Fibroblast of lung (primary cell): ENCODE measurements at regions not wholly inside any gene's neighbourhood (a gene's known extent, or its start where the extent isn't known, plus 50 kb on each side); places are given as distances from the start of the nearest gene placed in this dataset.
A peak's percentile ranks its signal among the peaks of the same experiment; 100 is the strongest.

Experiments
- DNase-seq, 2 donors: peaks; one replicate each; pipeline versions ENCODE4 v3.0.0 to v3.0.0-alpha.2; 2010; ENCODE audit warnings: low read depth in 2 of 2
- H2AFZ ChIP-seq: 2 replicates; pipeline ENCODE4 v1.5.1; 2012; ENCODE audit warnings: low read length, control low read depth, inconsistent platforms
- H3K27ac ChIP-seq: 2 replicates; pipeline ENCODE4 v1.5.1; 2011; ENCODE audit warnings: low read length, control low read depth; ENCODE audit not compliant: insufficient read depth
- H3K27me3 ChIP-seq: 2 replicates; pipeline ENCODE4 v1.5.1; 2011; ENCODE audit warnings: mild to moderate bottlenecking, low read length; ENCODE audit not compliant: control insufficient read depth, insufficient read depth
- H3K36me3 ChIP-seq: 2 replicates; pipeline ENCODE4 v1.5.1; 2011; ENCODE audit warnings: low read length; ENCODE audit not compliant: control insufficient read depth, insufficient read depth
- H3K4me1 ChIP-seq: 2 replicates; pipeline ENCODE4 v1.5.1; 2011; ENCODE audit warnings: low read length; ENCODE audit not compliant: control insufficient read depth, insufficient read depth; ENCODE audit errors: extremely low read depth
- H3K4me2 ChIP-seq: 2 replicates; pipeline ENCODE4 v1.5.1; 2011; ENCODE audit warnings: low read length, control low read depth; ENCODE audit not compliant: insufficient read depth; ENCODE audit errors: extremely low read depth
- H3K4me3 ChIP-seq, 4 experiments: fragments of 200-600 bp in 1 of 4; sonication (generic) in 1 of 4; replicated peaks in 1 of 4; 2 replicates each; pipeline ENCODE4 v1.5.1; 2011 to 2016; ENCODE audit warnings: low read length in 4 of 4, low read depth in 3 of 4, mild to moderate bottlenecking in 3 of 4, control low read depth in 2 of 4, inconsistent platforms in 1 of 4, mixed read lengths in 1 of 4; ENCODE audit not compliant: insufficient read depth in 1 of 4; ENCODE audit errors: control extremely low read depth in 1 of 4
- H3K79me2 ChIP-seq: 2 replicates; pipeline ENCODE4 v1.5.1; 2012; ENCODE audit warnings: mild to moderate bottlenecking, low read length, inconsistent platforms; ENCODE audit not compliant: control insufficient read depth, insufficient read depth
- H3K9ac ChIP-seq: 2 replicates; pipeline ENCODE4 v1.5.1; 2011; ENCODE audit warnings: mild to moderate bottlenecking, low read length, control low read depth; ENCODE audit not compliant: insufficient read depth
- H3K9me3 ChIP-seq: 2 replicates; pipeline ENCODE4 v1.5.1; 2012; ENCODE audit warnings: low read depth, low read length; ENCODE audit not compliant: control insufficient read depth, insufficient read depth
- H4K20me1 ChIP-seq: 2 replicates; pipeline ENCODE4 v1.5.1; 2011; ENCODE audit warnings: low read length; ENCODE audit not compliant: control insufficient read depth, insufficient read depth; ENCODE audit errors: extremely low read depth
- CTCF ChIP-seq, 2 donors: IDR thresholded peaks in 1 of 2; conservative IDR thresholded peaks in 1 of 2; 1 replicate in 1 of 2; 2 replicates in 1 of 2; pipeline ENCODE4 v1.5.1; 2011 to 2012; ENCODE audit warnings: low read length in 2 of 2, control low read depth in 1 of 2, inconsistent platforms in 1 of 2, low read depth in 1 of 2, mild to moderate bottlenecking in 1 of 2
- EZH2 ChIP-seq: IDR thresholded peaks from 2 replicates; pipeline ENCODE4 v1.5.1; 2012; ENCODE audit warnings: low read length, control low read depth, mild to moderate bottlenecking; ENCODE audit errors: missing control alignments

DNA sequence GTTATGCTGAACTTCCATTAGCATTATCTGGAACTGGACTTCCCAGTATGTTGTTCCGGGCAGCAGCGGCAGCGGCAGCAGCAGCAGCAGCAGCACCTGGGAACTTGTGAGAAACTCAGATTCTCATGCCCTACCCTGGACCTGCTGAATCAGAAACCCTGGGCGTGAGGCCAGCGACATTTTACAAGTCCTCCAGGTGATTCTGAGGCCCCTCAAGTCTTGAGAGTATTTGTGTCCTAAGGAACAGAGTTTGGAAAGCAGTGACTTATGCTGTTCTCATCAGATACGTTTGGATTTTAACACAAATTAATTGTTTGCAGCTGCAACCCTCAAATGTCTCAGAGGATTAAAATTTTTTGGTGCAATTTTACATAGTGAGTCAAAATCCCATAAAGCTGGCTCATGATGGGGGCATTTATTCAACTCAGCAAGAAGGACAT lies 157.2 kb upstream of the KAZN start:
- Histone ChIP-seq H3K9me3 (no peaks in the 10 kb centered on the region), H3K36me3 (no peaks in the 10 kb centered on the region), H3K9ac (no peak overlapping the region), H3K27ac (peak overlapping the region; percentile 64), H3K4me1 (peaks cover 15% of the 10 kb centered on the region), H4K20me1 (no peaks in the 10 kb centered on the region), H3K4me3 (no peak overlapping the region), H3K4me2 (no peak overlapping the region), H2AFZ (no peak overlapping the region), H3K27me3 (no peaks in the 10 kb centered on the region), H3K79me2 (no peaks in the 10 kb centered on the region)
- TF ChIP-seq CTCF (conservative IDR thresholded peaks at IDR 0.05 in 1 of 2, IDR thresholded peaks at IDR 0.05 in 1 of 2; ENCODE audit: low read depth in 1 of 2, low read length in 2 of 2) (no peak), EZH2 (no peak)
- DNase-seq, result peak; percentile 46 to 96

DNA sequence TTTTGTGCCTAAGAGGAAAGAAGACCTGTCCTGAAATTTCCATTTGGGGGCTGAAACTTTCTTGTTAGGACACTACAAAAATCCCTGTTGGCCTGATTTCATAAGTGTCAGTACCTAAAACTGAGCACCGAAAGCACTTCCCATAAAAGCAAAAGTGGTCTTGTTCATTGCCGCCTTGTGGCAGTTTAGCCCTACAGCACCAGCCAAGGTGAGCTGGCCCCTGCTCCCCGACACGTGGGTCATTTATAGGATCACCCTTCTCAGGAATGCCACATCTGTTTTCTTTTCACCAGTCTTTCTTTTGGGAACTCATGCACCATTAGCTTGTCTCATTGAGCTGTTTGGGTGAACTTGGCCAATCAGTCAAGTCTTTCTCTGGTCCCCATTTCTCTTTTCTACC lies 155.8 kb upstream of the KAZN start:
- H3K4me1 ChIP-seq, result peaks cover 15% of the 10 kb centered on the region
- no peak for DNase-seq
- H3K27ac ChIP-seq, result no peak overlapping the region
- H2AFZ ChIP-seq, result no peak overlapping the region
- no peaks in the 10 kb centered on the region for H3K9me3 ChIP-seq
- H3K27me3 ChIP-seq, result no peaks in the 10 kb centered on the region
- no peak overlapping the region for H3K9ac ChIP-seq
- no peak overlapping the region for H3K4me2 ChIP-seq
- H3K36me3 ChIP-seq, result no peaks in the 10 kb centered on the region
- no peak for TF ChIP-seq CTCF (conservative IDR thresholded peaks at IDR 0.05 in 1 of 2, IDR thresholded peaks at IDR 0.05 in 1 of 2; ENCODE audit: low read depth in 1 of 2, low read length in 2 of 2)
- no peak for TF ChIP-seq EZH2
- H3K4me3 ChIP-seq, result no peak overlapping the region
- no peaks in the 10 kb centered on the region for H3K79me2 ChIP-seq
- no peaks in the 10 kb centered on the region for H4K20me1 ChIP-seq

DNA sequence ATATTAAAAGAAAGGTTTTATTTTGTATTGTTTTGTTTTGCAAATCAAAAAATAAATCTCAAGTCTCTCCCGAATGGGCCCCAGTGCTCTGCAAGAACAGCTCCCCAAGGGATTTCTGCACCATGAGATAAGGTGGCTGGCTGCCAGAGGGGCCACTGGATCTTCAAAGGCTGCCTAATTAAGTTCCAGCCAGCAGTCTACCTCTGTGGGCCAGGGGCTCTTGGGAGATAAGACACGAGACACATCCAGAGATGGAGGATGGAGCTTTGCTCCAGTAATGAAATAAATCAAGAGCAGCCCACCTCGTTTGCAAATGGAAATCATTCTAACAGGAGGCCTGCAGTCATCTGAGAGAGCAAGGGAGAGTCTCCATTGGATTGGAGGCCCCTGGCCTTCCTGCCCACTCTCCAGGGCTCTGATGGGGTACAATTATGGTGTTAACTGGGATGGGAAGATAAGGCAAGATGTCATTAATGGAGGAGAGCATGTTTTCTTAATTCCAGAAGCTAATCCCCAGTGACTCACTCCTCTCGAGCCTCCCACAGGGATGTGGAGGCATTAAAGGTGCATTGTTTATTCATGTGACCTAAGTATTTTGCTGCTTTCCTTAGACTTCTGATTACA lies 155.2 kb upstream of the KAZN start:
- no peaks in the 10 kb centered on the region for H4K20me1 ChIP-seq
- peaks cover 15% of the 10 kb centered on the region for H3K4me1 ChIP-seq
- no peak overlapping the region for H3K4me2 ChIP-seq
- peak in 1 of 2 donors; percentile 43 for DNase-seq
- H3K36me3 ChIP-seq, result no peaks in the 10 kb centered on the region
- H3K79me2 ChIP-seq, result no peaks in the 10 kb centered on the region
- H3K9me3 ChIP-seq, result no peaks in the 10 kb centered on the region
- no peaks in the 10 kb centered on the region for H3K27me3 ChIP-seq
- H2AFZ ChIP-seq, result no peak overlapping the region
- no peak overlapping the region for H3K27ac ChIP-seq
- H3K4me3 ChIP-seq, result no peak overlapping the region
- H3K9ac ChIP-seq, result no peak overlapping the region
- TF ChIP-seq CTCF (conservative IDR thresholded peaks at IDR 0.05 in 1 of 2, IDR thresholded peaks at IDR 0.05 in 1 of 2; ENCODE audit: low read depth in 1 of 2, low read length in 2 of 2), result no peak
- no peak for TF ChIP-seq EZH2
